Right lobe of liver (tissue), 6 donors: ENCODE measurements at regions not wholly inside any gene's neighbourhood (a gene's known extent, or its start where the extent isn't known, plus 50 kb on each side); places are given as distances from the start of the nearest gene placed in this dataset.
A peak's percentile ranks its signal among the peaks of the same experiment; 100 is the strongest.

Experiments used
- ATAC-seq, 4 donors: fragments of 200-7000 bp; cut with Tn5 transposase; one replicate each; pipeline ENCODE4 v1.9.1; 2020; ENCODE audit warnings: mild to moderate bottlenecking in 4 of 4, moderate library complexity in 4 of 4
- DNase-seq, 3 donors: peaks; one replicate each; pipeline ENCODE4 v3.0.0-alpha.2; 2020
- H3K27ac ChIP-seq, 3 donors: fragments of 200-600 bp; one replicate each; pipeline ENCODE4 v1.8.0; 2022
- H3K27me3 ChIP-seq, 2 donors: fragments of 200-600 bp; one replicate each; pipeline ENCODE4 v1.8.0; 2022
- H3K36me3 ChIP-seq, 4 donors: fragments of 200-600 bp; sonication (generic) in 1 of 4; one replicate each; pipeline versions ENCODE4 v1.5.1 to v1.8.0; 2017 to 2022; ENCODE audit warnings: control low read depth in 1 of 4
- H3K4me1 ChIP-seq, 4 donors: fragments of 200-600 bp; sonication (generic) in 1 of 4; one replicate each; pipeline versions ENCODE4 v1.5.1 to v1.8.0; 2017 to 2022; ENCODE audit warnings: control low read depth in 1 of 4
- H3K4me3 ChIP-seq, 3 donors: fragments of 200-600 bp; one replicate each; pipeline ENCODE4 v1.8.0; 2022
- H3K9me3 ChIP-seq, 4 donors: fragments of 200-600 bp; sonication (generic) in 1 of 4; one replicate each; pipeline versions ENCODE4 v1.5.1 to v1.8.0; 2017 to 2022; ENCODE audit warnings: control low read depth in 1 of 4
- CTCF ChIP-seq, 4 donors: fragments of 200-600 bp in 3 of 4; fragments of 450-650 bp in 1 of 4; IDR thresholded peaks; one replicate each; pipeline versions ENCODE4 v1.5.1 to v1.8.0; 2016 to 2022; ENCODE audit warnings: antibody characterized with exemption in 4 of 4, mild to moderate bottlenecking in 2 of 4
- POLR2A ChIP-seq: fragments of 450-650 bp; IDR thresholded peaks from one replicate; pipeline ENCODE4 v1.6.1; 2017; ENCODE audit warnings: antibody characterized with exemption, mild to moderate bottlenecking
- WGBS: methylation state at CpG from one replicate; pipeline ENCODE4 v1.1.6; 2018; ENCODE audit warnings: low coverage, low lambda C conversion rate; ENCODE audit not compliant: insufficient coverage; ENCODE audit errors: missing lambda C conversion rate; 5-methylcytosine and 5-hydroxymethylcytosine counted together
- intact Hi-C, 2 donors: fragments of 100-400 bp; cut with DNase I; formaldehyde crosslinking; loops; one replicate each; pipeline versions ENCODE4 v1.11.2 to v1.14.1; 2022
- donor health status: DM: no; HTN: yes; CAD: no.
- donor health status: DM: no; HTN: no; CAD: no.
- donor health status: DM: no; HTN: no; CAD: no.
- donor health status: DM: no; HTN: yes; CAD: no.
- donor health status: DM: no; HTN: yes; CAD: no.

- H3K4me1 ChIP-seq = no peaks in the 10 kb centered on the region
- no peak for TF ChIP-seq POLR2A
- no peak for TF ChIP-seq CTCF (IDR thresholded peaks at IDR 0.05)
- intact Hi-C loops = no loop called here
- H3K27me3 ChIP-seq = no peaks in the 10 kb centered on the region
- DNase-seq (no peak), ATAC-seq (no peak)
- no peaks in the 10 kb centered on the region for H3K9me3 ChIP-seq
- H3K36me3 ChIP-seq = no peaks in the 10 kb centered on the region
- WGBS = 100% methylated on average over 1 of the region's 1 CpG
- no peak overlapping the region for H3K27ac ChIP-seq
- no peak overlapping the region for H3K4me3 ChIP-seq
Observed at GRCh38 chr3:115487968-115488367, 135.3 kb upstream of the GAP43 start.

- H3K27me3 ChIP-seq = no peaks in the 10 kb centered on the region
- no peaks in the 10 kb centered on the region for H3K4me1 ChIP-seq
- no peak overlapping the region for H3K27ac ChIP-seq
- no peak for TF ChIP-seq POLR2A
- TF ChIP-seq CTCF (IDR thresholded peaks at IDR 0.05) = no peak
- intact Hi-C loops = no loop called here
- DNase-seq (no peak), ATAC-seq (no peak)
- no peaks in the 10 kb centered on the region for H3K9me3 ChIP-seq
- H3K4me3 ChIP-seq = no peak overlapping the region
- H3K36me3 ChIP-seq = no peaks in the 10 kb centered on the region
Observed at GRCh38 chr3:115488409-115488808, 134.9 kb upstream of the GAP43 start.

GRCh38 chr3:115494826-115495225 is 128.5 kb upstream of the GAP43 start:
- Histone ChIP-seq H3K27me3 (no peaks in the 10 kb centered on the region), H3K27ac (no peak overlapping the region), H3K4me1 (no peaks in the 10 kb centered on the region), H3K4me3 (no peak overlapping the region), H3K9me3 (no peaks in the 10 kb centered on the region), H3K36me3 (no peaks in the 10 kb centered on the region)
- ATAC-seq = no peak
- TF ChIP-seq POLR2A (no peak), CTCF (IDR thresholded peaks at IDR 0.05) (no peak)
- WGBS = 52% methylated on average over 2 of the region's 2 CpGs
- intact Hi-C loops = no loop called here
- DNase-seq = no peak

GRCh38 chr3:115498421-115498820 is 124.9 kb upstream of the GAP43 start:
- Histone ChIP-seq H3K27ac (no peak overlapping the region), H3K4me1 (no peaks in the 10 kb centered on the region), H3K4me3 (no peak overlapping the region), H3K36me3 (no peaks in the 10 kb centered on the region), H3K27me3 (no peaks in the 10 kb centered on the region), H3K9me3 (no peaks in the 10 kb centered on the region)
- WGBS = 67% methylated on average over 1 of the region's 1 CpG
- ATAC-seq (no peak), DNase-seq (no peak)
- TF ChIP-seq CTCF (IDR thresholded peaks at IDR 0.05) (no peak), POLR2A (no peak)
- intact Hi-C loops = no loop called here

- ATAC-seq = peak; percentile 33 to 75 (median 58)
Observed at GRCh38 chr3:115498898-115499297, 124.4 kb upstream of the GAP43 start.

More at GRCh38 chr3:115498898-115499297, 124.4 kb upstream of the GAP43 start:
- Histone ChIP-seq H3K27ac (no peak overlapping the region), H3K36me3 (no peaks in the 10 kb centered on the region), H3K4me1 (no peaks in the 10 kb centered on the region), H3K27me3 (no peaks in the 10 kb centered on the region), H3K9me3 (no peaks in the 10 kb centered on the region), H3K4me3 (no peak overlapping the region)
- WGBS = 17% methylated on average over 1 of the region's 1 CpG
- intact Hi-C loops = no loop called here
- no peak for DNase-seq
- TF ChIP-seq POLR2A = no peak
- no peak for TF ChIP-seq CTCF (IDR thresholded peaks at IDR 0.05)
